Globus pallidus (tissue), 1 donor: ENCODE measurements at regions not wholly inside any gene's neighbourhood (a gene's known extent, or its start where the extent isn't known, plus 50 kb on each side); places are given as distances from the start of the nearest gene placed in this dataset.
A peak's percentile ranks its signal among the peaks of the same experiment; 100 is the strongest.
"Not testable (repeated sequence)": the region's sequence is repeated elsewhere in the genome, so short reads cannot be mapped to it uniquely, and the experiment has no call there.

Source experiments
- DNase-seq: peaks from one replicate; pipeline ENCODE4 v3.0.0-alpha.2; 2015; ENCODE audit warnings: low spot score

DNA sequence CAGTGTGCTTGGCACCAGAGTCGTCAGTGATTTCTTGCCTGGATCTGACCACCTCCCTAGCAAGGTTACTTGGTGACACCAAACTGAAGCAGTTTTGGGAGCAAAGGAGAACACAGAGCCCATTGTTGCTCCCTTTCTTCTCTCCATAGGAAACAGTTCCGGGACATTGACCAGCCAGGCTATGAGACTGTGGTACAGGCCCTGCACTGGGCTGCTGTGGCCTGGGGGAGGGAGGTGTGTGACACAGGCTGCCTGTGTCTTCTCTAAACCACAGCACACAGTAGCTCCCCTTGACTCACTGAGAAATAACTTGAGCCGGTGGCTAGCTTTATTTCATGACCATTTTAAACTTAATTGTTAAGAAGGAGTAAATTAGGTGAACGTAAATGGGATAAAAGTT is 214.8 kb upstream of the UBL3 start:
- no peak for DNase-seq

DNA sequence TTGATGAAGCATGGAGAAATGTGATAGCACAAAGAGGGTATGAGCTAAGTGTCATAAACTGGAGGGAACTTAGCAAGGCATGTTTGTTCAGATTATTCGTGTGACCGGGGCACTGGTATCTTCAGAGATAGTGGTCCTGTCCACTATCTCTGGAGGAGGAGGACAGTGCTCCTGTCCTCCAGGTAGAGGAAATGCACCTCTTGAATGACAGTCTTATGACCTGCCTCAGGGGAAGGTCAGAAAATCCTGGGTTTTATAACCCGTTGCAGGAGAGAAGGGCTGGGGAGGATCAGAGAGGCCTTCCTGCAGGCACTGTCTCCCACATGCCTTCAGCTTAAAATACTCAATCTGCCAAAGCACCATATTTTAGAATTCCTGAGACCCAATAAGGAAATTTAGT is 213.5 kb upstream of the UBL3 start:
- DNase-seq = no peak

DNA sequence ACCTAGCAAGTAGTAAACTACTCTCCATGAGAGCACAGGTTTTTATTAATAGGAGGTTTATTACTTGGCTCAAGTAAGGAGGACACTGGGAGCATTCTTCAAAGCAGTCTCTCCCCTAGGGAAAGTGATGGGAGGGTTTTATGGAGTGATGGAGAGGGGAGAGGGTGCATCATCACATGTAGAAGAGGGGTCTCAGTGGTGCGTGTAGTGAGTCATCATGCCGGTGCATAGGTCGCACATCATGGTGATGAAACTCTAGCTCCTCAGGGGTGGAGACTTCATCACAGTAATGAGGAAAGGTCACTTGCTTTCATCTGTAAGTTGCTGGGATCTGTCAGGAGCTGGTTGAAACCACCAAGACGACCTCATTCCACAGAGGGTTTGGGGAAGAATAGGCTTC is 210.8 kb upstream of the UBL3 start:
- no peak for DNase-seq

DNA sequence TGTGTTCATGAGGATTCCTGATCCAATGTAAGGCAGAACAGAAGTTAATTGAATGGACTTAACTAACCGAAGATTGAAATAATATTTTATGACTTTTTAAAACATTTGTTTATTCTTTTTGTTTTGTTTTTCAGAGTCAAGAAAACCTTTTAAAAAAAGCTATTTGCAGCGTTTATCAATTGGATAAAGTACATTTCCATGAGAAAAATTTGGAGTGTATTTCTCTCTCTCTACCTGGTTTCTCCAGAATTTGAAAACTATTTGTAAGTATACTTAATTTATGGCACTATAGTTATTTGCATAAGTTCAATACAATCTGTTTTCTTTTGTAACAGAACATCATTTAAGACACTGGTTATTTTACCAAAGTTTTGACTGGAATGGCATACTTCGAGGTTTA is 208.0 kb upstream of the UBL3 start:
- DNase-seq = no peak

DNA sequence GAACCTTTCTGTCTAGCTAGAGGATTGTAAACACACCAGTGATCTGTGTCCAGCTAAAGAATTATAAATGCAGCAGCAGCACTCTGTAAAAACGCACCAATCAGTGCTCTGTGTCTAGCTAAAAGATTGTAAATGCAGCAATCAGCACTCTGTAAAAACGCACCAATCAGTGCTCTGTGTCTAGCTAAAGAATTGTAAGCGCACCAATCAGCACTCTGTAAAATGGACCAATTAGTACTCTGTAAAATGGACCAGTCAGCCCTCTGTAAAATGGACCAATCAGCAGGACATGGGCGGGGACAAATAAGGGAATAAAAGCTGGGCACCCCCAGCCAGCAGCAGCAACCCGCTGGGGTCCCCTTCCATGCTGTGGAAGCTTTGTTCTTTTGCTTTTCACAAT is 204.1 kb upstream of the UBL3 start:
- not testable (repeated sequence) for DNase-seq

DNA sequence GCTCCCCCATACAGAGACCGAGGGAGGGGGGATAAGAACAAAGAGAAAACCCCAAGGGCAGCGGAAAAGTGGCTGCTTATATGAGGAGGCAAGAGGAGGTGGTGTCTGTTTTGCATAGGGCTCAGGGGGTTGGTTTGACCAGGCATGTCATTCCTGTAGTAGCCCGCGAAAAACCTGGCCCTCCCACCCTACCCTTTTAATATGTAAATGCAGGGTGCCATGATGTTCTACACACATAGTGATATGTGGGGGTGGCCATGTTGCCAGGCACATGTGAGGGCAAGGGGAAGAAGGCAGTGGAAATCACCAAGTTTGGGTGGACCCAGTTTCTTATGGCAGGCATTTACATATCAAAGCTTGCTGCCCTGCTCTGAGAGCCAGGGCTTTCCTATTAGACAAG is 203.5 kb upstream of the UBL3 start:
- no peak for DNase-seq

DNA sequence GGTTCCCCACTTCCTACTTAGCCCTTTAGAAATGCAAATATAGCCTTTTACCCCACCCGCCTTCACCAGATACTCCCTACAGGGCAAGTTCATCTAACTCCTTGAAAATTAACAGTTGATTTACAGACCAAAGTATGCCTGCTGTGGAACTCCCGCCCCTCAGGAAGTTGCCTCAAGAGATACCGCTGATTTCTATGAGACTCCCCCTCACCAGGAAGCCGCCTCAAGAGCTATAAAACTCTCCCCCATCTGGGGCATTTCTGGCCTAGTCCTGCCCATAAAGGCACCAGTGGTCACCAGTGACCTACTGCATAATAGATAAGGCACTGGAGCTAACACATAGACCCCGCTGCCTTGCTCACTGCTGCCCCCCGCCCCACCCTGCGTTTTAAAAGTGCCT is 201.7 kb upstream of the UBL3 start:
- DNase-seq = no peak

DNA sequence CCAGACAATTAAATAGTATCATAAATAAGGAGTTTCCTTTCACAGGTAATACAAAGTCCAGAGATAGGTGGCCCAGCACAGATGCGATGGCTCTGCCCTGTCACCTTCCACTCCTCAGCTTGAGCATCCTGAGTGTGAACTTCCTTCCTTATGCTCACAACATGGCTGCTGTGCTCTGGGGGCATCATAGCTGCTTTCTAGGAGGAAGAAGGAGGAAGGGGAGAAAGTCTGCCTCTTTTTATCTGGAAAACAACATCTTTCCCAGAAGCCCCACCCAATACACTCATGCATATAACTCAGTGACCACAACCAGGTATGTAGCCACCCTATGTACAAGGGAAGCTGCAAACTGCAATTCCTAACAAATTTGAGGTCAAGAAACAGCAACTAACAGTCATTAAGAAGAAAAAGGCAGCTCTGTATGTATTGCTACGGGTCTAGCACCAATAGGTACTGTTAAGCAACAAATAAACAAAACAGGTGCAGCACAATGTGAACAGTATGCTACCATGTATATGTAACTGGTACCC is 201.2 kb upstream of the UBL3 start:
- DNase-seq = no peak

DNA sequence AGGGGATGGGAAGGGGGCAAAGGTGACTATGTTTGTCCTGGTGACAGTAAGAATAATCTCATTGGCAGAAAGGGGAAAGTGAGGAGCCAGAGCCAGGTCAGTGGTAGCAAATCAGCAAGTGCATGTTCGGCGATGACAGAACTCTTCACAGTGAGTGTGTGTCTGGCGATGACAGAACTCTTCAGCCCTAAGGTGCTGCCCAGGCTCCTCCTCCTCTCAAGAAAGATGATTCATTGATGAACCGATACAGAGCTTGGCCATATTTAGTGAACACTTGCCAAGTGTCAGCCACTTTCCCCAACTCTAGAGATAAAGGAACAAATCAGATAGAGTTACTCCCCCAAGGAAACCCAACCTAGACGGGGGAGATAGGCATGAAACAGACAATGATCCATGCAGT is 199.3 kb upstream of the UBL3 start:
- DNase-seq = no peak

DNA sequence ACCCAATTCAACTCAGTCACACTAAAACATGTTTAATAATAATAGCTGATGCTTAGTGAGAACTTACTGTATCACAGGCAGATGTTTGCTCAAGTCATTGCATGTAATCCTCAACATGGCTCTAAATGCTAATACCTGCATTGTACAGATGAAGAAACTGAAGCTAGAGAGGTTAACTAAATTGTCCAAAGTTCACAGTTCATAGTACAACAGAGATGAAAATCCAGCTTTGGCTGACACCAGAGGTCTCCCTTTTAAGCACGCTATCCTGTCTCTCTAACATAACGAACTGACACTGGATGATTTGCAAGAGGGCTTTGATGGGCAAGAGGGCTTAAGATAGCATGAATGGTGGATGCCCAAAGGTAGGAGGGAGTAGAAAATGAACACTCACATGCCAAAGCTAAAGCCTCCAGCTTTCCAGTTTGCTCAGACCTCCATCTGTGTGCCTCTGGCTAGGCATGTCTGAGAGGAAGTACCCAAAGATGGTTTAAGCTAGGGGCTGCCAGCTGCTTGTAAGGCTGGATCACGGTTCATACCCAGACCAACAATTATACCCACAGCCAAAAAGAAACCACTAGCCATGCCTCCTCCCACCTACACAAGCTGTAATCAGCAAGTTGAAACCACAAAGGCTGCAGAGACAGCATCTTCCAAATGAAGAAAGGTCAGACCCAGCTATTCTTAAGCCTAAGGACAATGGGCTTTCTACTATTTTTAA is 196.9 kb upstream of the UBL3 start:
- DNase-seq = no peak

DNA sequence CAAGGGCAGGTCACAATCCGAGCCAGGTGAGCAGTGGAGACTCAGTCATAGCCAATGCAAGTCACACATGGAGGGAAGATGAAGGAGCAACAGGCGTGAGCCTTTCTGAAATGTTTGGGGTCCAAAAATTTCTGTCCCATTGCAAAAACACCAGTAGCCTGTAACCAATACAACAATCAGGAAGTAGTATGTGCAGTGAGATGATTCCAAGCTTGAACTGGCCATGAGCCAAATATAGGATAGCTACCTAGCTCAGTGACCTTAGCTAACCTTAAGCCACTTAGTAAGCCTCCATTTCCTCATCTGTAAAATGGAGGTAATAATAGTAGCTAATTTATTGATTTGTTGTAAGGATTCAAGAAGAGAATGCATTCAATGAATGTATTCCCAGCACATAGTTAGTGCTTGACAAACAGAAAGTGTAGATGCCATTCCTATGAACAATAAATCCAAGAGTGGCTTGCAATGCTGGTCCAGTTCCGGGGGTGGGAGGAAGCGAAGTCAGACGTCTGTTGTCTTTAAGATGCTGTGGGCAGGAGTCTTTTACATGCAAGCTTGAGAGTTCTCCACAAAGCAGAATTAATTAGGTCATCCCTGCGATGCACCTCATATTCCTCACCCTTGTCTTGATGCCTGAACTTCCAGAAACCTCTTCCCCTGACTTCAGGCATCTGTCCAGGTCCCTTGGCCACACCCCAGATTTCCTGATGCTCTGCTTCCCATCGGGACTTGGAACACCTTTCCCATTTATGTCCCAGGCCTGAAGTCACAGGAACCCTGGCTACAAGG is 195.7 kb upstream of the UBL3 start:
- DNase-seq = no peak

DNA sequence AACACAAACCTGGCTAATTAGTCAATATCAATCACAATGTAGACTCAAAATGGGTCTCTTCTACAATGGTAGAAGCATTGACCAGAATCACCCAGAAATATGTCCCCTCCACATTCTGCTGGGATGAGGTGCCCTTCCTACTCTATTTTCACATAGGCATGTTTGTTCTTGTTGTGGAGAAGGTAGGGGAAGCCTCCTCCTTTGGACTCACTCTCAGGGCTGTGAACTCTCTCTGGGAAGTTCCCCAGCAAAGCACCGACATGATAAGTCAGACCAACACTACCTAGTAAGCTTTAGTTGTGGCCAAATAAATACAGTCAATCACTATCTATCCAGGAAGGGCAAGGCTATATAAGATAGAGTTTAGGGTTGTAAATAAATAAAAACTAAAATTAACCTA is 194.5 kb upstream of the UBL3 start:
- no peak for DNase-seq

DNA sequence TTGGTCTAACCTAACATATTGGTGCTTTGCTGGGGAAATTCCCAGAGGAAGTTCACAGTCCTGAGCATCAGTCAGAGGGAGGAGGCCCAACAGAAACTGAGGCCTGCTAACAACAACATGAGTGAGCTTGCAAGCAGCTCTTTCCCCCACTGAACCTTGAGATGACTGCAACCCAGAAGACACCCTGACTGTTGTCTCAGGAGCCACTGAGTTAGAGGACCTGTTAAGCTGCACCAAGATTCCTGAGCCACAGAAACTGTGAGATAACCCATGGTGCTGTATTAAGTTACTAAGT is 193.2 kb upstream of the UBL3 start:
- no peak for DNase-seq

DNA sequence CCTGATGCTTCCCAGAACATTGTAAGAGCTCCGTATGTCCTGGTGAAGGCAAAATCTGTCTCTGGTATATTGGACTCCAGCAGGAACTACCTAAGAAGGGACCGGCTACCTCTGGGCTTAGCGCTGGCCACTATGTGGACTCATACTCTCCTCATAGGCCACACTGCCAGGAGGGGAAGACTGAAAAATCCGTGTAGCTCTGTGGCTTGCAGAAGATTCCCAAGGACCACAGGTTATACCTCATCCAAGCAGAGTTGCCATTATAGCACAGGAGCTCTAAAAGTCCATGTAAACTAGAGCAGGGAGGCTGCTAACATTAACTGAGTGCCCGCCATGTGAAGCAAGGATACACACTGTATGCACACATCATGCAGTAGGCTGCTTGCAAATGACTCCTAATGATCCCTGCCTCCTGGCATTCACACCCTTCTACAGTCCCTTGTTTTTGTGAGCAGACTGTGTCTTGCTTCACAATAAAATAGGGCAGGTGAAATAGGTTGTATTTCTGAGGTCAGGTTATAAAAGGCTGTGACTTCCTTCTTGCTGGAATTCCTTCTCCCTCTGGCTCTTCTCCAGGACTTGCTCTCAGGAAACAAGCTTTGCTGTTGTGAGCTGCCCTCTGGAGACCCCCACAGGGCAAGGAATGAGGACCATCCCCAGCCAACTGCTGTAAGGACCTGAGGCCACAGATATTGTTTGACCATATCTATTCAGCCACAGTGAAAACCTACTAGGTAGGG is 192.6 kb upstream of the UBL3 start:
- DNase-seq = no peak

DNA sequence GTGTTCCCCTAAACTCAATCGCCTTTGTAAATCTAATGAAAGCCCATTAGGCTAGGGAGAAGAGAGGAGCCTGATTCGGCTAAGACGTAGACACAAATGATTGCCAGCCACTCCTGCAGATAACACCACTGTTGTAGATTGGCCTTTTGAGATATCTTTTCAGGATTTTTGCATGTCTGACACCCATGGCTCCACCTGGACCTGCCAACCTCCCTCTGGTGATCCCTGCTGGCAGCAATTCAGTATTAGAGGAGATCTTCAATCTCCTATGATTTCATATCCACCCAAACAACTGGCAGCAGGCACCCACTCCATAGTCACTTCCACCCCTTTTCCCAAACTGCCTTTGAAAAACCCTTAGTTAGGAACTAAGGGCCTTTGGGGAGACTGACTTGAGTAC is 191.9 kb upstream of the UBL3 start:
- DNase-seq = no peak

DNA sequence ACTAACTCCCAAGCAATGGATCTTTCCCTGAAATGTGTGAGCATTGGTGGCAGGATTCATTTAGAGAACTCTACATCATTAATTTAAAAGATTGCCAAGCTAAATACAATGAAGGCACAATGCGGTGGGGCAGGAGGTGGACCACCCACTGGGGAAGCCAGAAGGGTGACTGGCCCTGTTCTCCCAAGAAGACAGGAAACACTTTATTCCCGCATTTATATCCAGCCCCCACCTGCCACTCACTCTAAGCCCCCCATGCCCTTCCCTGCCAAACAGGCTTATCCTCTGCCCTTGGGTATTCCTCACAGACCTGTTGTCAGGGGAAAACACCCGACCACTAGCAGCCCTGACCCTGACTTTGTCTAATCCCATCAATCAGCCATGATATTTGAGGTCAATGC is 189.1 kb upstream of the UBL3 start:
- DNase-seq = no peak

DNA sequence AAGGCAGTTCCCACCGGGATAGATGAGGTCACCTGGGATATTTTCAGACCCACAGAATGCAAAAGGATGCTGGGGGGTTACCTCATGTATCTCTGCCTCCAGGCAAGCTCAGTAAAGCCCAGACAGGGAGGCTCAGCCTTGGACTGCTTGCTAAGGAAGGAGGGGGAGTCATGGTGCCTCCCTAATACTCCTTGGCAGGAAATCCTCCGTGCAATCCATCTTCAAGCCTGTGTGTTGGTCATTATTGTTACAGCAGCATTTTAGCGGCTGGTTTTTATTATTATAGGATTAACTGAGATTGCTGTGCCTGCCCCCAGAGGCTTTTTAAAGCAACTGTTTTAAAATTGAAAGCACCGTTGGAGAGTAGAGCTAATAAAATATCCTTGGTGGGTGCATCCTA is 188.5 kb upstream of the UBL3 start:
- no peak for DNase-seq

DNA sequence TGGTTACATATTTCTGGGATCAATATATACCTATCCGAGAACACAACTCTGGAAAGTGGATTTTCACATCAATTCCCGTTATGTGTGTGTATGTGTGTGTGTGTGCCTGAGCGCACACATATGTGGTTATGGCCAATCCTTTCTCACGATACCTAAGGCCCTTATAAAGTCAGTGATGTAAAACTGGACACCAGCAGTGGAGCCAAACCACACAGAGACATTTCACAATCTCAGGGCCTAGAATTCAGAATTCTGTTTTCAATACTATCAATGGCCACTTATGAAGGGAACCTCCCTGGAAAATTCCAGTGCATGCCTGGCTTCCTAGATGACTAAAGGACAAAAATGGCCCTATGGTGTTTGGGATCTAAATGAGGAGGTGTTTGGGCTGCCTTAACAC is 187.3 kb upstream of the UBL3 start:
- no peak for DNase-seq

DNA sequence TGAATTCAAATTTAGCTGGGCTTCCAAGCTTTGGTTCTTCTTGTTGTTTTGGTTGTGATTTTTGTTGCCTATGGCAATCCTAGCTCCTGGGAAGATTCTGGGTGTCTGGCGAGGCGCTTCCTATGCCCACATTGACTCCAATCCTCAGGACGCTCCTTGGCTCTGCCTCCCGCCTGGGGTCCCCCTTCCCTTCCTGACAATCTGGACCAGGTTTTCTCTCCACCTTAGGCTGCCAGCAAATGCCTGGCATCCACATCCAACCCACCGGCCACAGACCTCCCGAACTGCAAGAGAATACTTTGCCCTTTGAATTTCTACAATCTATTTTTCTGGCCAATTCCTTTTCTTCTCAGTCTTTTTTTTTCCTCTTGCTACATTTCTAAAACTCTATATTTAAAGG is 186.9 kb upstream of the UBL3 start:
- DNase-seq = no peak

DNA sequence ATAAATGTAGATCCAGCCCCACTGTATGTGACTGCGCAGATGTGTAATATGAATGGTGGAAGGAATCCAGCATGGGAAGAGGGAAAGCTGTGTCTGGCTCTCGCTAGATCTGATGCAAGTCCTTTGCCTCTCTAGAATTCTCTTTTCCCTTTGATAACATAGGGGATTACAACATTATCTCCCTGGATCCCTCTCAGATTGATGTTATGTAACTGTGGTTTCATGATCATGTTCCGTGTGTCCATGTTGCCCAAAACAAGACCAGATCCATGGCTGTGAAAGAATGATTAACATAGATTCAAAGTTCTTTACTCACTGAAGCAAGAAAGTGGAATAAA is 184.0 kb upstream of the UBL3 start:
- peak; percentile 63 for DNase-seq

DNA sequence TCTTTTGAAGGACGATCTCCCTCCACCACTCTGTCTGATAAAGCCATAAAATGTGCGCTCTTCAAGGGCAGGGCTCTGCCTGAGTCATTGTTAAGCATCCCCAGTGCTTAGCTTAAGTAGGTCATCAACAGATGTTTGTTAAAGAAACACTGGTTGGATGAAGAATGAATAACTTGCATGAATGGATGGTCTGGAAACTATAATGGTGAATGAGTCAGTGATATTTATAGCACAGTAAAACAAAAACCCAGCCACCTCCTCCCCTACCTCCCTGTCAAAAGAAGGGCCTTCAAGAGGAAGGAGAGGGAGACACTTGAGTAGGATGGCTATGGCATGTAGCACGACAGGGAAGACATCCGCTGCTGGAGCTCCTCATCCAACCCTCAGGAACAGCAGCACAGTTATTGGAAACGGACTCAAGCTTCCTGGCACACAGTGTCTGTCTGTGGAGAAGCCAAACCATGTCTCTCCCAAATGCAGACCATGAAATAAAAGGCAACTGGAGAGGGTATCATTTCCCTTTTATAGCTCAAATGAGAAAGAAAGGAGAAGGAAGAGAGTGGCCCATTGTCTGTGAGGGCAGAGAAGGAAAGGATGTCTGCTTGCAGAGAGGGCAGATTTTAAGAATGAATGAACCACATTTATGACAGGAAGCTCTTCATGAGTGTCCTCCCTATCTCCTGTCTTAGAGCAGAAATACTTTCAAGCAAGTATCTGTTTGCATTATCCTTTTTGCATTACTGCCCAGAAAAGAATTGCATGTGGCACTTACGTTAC is 183.5 kb upstream of the UBL3 start:
- peak; percentile 50 for DNase-seq

DNA sequence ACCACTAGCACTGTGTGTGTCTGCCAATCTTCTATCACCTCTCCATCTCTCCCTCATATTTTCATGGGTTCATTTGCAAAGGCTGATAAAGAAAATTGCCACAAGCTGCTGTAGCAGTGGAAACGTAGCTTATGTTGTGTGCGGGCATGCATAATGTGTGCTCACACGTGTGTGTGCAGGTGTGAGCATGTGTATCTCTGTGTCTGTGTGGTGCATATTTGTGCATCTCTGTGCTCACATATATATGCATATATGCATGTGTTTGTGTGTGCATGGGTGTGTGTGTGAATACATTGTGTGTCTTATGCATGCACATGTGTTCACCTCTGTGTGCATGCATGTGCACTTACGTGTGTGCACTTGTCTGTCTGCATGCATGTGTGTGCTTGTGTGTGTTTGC is 181.8 kb upstream of the UBL3 start:
- no peak for DNase-seq

DNA sequence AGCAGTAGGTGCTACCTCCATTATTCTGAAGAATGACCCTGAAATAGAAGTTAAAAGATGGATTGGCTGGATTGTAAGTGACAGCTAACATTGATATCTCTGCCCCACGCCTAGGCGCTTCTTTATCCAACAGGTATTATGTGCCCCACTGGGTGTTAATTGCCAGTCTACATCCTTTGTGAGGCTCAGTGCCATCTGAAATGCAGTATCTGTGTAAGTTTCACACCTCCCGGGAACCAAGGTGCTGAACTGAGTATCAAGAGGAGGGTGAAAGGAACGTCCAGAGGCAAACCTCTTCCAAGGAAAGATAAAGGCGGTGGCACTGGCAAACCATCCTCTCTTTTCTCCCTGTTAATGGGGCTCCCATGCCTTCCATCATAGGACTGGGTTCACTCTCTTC is 181.1 kb upstream of the UBL3 start:
- no peak for DNase-seq
